MV-4-11 (cell line): ENCODE measurements at regions not wholly inside any gene's neighbourhood (a gene's known extent, or its start where the extent isn't known, plus 50 kb on each side); places are given as distances from the start of the nearest gene placed in this dataset.

Source experiments
- DNase-seq: peaks from one replicate; lab custom pipeline; 2025; lab: John Stamatoyannopoulos, UW

DNA sequence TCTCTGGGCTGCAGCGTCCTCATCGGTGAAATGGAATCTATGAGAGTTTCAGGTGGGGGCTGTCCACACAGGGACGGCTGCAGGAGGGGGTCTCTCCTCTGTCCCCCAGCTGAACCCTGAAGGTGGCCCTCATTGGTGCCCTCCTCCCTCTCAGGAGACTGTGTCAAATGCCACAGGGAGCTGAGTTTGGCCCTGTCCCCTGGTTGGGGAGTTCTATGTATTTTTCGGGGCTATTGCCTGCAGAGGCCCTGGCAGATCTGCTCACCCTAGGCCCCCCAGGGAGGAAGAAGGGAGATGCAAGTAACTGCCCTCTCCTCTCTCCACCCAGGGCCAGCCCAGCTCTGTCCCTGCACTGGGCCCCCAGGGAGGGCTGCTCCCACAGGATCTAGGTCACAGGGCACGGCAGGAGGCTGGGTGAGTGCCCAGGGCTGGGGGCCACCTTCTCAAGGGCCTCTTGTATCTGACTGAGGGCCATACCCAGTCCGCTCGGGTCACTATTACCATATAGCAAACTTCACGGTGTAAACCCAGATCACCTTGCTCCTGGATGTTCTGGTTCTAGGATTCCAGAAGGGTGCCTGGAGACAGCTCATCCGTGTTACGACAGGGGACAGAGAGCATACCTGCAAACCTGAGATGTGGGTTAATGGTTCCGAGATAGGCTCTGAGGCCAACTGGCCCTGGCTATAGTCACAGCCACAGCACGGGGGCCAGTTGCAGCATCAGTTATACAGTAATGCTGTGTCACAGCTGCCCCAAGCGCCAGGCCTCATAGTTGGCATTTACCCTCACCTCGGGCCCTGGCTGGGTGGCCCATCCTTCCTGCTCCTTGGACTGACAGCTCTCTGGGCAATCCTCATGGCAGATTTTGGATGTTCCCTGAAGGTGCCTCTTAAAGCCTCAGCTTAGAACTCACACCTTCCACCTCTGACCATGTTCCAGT, 102.4 kb upstream of the PRR23E start:
- DNase-seq, result no peak

GRCh38 chr3:127091376-127091775, 101.6 kb upstream of the PRR23E start:
- DNase-seq, result no peak

- no peak for DNase-seq
Observed at GRCh38 chr3:127092368-127092767, 100.6 kb upstream of the PRR23E start.

GRCh38 chr3:127092776-127093175, 100.2 kb upstream of the PRR23E start:
- DNase-seq, result no peak

- no peak for DNase-seq
Observed at GRCh38 chr3:127093312-127093711, 99.6 kb upstream of the PRR23E start.

GRCh38 chr3:127095774-127096173, 97.2 kb upstream of the PRR23E start:
- DNase-seq, result no peak

GRCh38 chr3:127096256-127097071, 96.5 kb upstream of the PRR23E start:
- DNase-seq, result no peak

GRCh38 chr3:127097072-127097405, 95.9 kb upstream of the PRR23E start:
- no peak for DNase-seq

DNA sequence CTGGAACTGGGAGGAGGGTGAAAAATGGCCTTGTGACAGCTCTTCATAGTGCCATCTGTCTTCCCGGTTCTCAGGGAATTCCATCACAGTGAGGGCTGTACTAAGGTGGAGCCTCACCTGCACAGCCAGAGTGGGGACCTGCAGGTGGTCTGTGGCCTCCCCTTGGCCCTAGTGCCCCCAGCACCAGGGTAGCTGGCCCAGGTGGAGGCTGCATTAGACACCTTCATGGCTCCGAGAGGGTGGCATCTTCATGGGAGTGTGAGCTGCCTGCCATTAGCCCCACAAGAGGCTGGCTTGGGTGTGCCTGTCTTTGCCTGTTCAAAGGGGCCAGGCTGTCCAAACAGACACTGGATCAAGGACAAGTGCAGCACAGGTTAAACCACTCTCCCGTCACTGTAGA, 95.5 kb upstream of the PRR23E start:
- DNase-seq, result no peak

DNA sequence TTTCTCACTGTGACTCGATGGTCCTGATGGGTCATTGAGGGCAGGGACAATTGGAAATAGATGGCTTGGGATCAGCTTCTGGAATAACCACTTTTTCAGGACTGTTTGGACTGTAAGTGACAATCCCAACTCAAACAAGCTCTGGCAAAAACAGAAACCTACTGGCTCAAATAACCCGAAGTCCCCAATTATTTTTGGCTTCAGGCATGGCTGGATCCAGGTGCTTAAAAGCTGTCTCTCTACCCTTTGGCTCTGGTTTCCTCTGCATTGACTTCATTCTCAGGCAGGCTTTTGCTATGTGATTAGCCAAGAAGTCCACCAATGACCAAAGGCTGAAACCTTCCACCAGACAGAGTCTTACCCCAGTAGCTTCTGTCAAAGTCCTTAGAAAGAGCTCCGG, 92.9 kb upstream of the PRR23E start:
- no peak for DNase-seq

GRCh38 chr3:127100459-127101410, 92.2 kb upstream of the PRR23E start:
- DNase-seq, result no peak

- no peak for DNase-seq
Observed at GRCh38 chr3:127101411-127102187, 91.3 kb upstream of the PRR23E start.

GRCh38 chr3:127102188-127102520, 90.8 kb upstream of the PRR23E start:
- DNase-seq, result no peak

GRCh38 chr3:127102587-127102986, 90.3 kb upstream of the PRR23E start:
- DNase-seq, result no peak

- DNase-seq, result no peak
Observed at GRCh38 chr3:127103080-127103479, 89.9 kb upstream of the PRR23E start.

GRCh38 chr3:127104586-127104985, 88.3 kb upstream of the PRR23E start:
- DNase-seq, result no peak

GRCh38 chr3:127105587-127105986, 87.3 kb upstream of the PRR23E start:
- no peak for DNase-seq

- DNase-seq, result no peak
Observed at GRCh38 chr3:127106053-127106452, 86.9 kb upstream of the PRR23E start.

GRCh38 chr3:127106456-127106855, 86.5 kb upstream of the PRR23E start:
- no peak for DNase-seq

DNA sequence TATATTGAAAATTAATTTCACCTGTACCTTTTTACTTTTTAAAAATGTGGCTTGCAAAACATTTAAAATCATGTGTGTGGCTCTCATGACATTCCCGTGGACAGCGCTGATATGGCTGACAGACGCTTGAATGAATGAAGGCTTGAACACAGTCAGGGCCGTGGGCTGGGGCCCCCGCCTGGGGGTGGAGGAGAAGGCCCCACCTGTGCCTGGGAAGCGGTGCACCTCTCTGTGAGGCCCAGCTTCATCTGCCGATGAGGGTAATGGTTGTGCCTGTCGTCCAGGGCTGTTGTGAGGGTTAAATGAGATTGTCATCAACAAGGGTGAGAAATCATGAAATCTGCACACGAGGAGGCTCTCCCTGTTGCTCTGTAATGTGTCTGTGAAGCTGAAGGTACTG, 85.9 kb upstream of the PRR23E start:
- no peak for DNase-seq
